GM19395 (cell line): ENCODE measurements at regions not wholly inside any gene's neighbourhood (a gene's known extent, or its start where the extent isn't known, plus 50 kb on each side); places are given as distances from the start of the nearest gene placed in this dataset.
"Not testable (repeated sequence)": the region's sequence is repeated elsewhere in the genome, so short reads cannot be mapped to it uniquely, and the experiment has no call there.

Experiments
- ATAC-seq: cut with Tn5 transposase; IDR thresholded peaks from one replicate; pipeline ENCODE4 v1.9.1; 2021; ENCODE audit warnings: mild to moderate bottlenecking, moderate library complexity; ENCODE audit not compliant: unreplicated experiment

DNA sequence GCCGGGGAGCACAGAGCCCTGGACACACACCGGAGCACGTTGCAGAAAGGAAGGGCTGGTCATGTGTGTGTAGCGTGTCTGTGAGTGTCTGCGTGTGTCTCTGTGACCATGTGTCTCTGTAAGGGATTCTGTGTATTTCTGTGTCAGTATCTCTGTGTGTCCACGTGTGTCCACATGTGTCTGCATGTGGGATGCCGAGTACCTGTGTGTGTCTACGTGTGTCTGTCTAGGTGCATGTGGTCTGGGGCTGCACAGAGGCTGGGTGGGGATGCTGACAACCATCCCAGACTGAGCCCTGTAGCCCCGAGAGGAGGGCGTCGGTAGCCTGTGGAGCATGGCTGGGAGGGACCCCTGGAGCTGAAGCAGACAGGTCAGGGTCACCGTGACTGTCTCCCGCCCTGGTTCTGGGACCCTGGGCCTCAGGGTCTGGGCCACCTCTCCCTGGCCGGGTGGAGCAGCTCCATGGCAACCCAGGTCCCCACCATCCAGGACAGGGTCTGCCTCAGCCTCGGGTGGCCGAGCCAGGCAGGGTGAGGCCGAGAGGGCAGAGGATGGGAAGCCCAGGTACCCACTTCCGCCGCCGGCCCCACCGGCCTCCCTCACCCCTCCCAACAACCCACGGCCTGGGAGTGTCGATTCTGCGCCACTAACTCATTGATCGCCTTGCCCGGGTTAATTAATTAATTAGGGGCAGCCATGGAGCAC lies 122.7 kb downstream of the FAM53A start:
- no peak for ATAC-seq

DNA sequence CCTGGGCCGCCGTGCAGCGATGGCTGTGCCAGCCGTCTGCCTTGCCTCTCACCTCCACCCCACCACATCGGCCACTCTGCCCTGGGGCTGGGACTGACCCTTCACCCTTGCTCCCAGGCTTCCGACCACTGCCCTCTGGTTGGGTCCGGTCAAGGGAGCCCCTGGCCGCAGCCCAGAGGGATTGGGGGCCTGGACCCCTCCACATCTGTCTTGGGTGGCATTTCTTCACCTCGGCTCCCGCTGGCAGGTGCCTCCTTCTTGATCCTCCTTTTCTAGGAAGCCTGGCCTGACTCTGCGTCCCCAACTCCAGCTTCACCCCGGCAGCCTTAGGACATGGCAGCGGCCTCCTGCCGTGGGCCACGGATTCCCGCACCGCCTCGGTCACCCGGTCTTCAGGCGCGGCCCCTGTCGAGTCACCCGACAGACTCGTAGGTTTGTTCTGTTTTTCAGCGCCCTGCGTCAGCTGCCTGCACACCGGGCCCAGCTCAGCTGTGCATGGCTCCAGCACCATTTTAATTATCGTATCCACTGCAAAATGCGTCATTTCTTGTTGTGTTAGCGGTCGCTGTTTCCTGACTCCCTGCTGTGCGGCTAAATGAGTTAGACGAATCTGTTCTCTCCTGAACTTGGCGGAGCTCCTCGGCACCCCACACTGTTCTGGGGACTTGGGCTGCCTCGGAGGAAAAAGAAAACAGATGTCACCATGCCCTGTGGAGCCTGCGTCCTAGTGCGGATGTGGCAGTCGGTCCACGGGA lies 124.0 kb downstream of the FAM53A start:
- no peak for ATAC-seq

DNA sequence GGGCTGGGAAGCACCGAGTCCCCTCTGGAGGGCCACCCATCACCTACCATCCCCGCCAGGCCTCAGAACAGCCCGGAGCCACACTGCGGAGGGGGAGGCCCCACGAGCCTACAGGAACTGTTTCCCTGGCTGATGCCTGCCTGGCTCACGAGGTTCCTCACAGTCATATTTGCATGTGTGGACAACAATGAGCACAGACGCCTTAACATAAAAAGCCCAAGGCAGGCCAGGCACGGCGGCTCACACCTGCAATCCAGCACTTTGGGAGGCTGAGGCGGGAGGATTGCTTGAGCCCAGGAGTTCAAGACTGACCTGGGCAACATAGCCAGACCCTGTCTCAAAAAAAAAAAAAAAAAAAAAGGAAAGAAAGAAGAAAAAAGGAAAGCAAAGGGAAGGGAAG lies 125.9 kb downstream of the FAM53A start:
- no peak for ATAC-seq

DNA sequence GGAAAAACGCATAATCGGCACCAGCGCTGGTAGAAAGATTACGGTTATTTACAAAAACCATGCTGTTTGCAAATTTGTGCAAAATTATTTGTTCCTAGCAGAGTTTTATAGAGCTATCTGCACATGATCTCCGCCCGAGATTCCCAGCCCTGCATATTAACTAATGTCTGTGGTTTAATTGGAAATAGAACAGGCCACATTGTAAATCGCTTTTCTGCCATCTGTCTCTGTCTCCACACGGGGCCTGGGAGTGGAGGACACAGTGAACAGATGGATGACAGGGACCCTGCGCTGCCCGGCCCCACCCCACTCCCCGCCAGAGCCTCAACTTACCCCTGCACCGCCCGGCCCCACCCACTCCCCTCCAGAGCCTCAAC lies 126.9 kb downstream of the FAM53A start:
- ATAC-seq = no peak

DNA sequence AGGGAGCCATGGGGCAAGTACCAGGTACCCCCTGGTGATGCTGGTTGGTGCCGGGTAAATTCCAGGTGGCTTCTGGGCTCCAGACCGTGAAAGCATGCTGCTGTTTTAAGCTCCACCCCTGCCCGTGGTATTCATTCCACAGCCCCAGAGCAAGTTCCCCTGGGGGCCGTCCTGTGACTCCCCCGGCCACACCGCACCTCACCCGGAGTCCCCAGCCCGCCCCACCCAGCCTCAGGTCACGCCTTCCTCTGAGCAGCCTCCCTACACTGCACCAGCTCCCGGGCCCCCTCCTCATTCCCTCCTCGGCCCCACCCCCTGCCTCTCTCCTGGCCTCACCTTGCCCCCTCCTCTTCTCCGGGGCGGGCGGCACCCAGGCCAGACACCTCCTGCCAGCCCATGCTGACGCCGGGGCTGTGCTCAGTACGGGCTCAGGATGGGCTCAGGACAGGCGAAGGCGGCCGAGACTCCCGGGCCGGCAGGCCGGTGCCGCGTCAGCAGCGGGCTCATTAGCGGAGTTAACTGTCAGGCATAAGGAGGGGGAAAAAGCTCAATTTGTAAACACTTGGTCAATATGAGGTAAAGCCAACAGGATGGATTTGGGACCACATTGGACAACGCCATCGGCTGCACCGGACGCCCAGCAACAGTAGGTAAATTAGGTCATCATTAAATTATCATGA lies 127.4 kb downstream of the FAM53A start:
- no peak for ATAC-seq

DNA sequence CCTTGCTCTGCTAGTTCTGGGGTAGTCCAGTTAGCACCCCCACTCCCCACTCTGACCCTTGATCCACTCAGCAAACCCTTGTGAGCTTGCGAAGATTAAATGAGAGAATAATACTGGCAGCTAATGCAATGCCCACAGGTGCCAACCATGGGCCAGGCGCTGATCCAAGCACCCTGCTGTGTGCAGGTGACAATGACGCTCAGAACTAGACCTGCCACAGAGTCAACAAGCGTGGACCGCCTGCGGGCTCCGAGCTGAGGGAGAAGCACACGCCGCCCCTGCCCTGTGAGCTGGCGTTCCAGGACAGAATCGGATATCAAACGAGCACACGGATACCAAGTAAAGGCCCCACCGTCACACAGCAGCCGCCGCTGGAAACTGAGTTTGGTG lies 129.2 kb downstream of the FAM53A start:
- no peak for ATAC-seq

DNA sequence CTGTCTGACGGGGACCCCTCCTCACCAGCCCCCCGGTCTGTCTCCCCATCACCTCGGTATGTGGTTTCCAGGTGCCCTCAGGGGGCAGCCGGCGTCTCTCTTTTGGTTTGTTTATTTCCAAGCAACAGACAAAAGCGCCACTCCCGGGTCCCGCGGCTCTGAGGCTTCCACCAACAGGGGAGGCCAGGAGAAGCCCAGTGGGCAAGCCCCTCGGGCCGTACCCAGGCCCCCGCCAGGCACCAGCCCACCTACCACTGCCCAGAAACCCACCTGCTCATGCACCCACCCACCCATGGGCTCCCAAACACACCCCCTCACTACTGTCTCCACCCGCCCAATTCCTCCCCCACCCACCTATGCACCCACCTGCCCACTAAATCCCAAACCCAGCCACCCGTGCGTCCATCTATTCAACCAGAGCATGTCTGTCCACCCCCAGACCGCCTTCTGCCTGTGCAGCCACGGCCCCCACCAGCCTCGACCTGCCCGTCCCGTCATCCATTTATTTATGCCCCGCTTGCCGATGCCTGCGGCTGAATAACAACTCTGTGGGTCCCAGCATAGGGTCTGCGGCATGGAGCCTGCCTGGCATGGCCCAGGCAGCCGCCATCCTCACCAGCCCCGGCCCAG lies 129.8 kb downstream of the FAM53A start:
- no peak for ATAC-seq

DNA sequence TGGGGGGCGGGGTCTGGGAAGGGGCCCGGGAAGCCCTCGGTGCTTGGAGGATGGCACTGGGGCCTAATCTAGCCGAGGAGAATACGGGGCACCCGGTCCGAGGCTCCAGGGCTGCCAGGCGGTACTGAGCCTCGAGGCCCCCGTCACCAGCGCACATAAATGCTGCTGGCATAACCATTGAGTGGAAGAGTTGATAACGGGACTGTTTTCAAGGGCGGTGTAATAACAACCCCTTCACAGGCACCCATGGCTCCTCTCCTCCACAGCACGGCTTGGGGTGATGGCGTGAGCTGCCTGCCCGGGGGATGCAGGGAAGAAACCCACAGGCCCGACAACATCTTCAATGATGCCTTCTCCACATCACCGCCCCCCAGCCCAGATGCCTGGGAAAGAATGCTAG lies 130.7 kb downstream of the FAM53A start:
- no peak for ATAC-seq

DNA sequence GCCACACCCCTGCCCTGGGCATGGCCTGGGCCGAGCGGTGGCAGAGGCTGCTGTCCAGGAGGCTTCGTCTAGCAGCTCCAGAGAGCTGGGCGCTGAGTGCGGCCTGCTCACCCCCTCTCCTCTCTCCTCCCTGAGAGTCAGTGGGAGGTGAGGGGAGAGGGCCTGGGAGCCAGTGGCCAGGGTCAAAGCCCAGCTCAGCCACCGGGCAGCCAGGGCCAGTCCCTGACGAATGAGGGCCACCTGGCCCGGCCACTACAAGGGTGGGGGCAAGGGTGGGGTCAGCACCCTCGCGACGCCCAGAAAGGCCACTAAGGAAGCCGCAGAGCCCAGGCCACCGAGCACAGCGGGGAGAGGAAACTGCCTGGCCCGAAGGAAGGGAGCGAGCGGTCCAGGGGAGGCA lies 131.7 kb downstream of the FAM53A start:
- ATAC-seq = no peak

DNA sequence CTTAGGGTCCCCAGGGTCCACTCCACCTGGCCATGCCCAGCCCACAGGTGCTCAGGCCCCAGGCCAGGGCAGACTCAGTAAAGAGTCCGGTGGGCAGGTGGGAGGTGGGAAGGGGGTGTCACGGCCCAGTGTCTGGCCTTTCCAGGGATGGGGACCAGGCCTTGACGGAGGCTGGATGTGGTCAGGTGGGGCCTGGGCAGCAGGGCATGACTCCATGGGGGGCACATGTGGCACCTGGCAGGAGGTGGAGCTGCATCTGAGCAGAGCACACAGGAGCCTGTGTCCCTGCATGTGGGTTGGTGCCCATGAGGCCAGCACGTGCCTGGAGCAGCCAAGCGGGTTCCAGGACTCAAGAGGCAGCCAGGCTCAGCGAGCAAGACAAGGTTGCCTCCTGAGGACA lies 132.9 kb downstream of the FAM53A start:
- no peak for ATAC-seq

DNA sequence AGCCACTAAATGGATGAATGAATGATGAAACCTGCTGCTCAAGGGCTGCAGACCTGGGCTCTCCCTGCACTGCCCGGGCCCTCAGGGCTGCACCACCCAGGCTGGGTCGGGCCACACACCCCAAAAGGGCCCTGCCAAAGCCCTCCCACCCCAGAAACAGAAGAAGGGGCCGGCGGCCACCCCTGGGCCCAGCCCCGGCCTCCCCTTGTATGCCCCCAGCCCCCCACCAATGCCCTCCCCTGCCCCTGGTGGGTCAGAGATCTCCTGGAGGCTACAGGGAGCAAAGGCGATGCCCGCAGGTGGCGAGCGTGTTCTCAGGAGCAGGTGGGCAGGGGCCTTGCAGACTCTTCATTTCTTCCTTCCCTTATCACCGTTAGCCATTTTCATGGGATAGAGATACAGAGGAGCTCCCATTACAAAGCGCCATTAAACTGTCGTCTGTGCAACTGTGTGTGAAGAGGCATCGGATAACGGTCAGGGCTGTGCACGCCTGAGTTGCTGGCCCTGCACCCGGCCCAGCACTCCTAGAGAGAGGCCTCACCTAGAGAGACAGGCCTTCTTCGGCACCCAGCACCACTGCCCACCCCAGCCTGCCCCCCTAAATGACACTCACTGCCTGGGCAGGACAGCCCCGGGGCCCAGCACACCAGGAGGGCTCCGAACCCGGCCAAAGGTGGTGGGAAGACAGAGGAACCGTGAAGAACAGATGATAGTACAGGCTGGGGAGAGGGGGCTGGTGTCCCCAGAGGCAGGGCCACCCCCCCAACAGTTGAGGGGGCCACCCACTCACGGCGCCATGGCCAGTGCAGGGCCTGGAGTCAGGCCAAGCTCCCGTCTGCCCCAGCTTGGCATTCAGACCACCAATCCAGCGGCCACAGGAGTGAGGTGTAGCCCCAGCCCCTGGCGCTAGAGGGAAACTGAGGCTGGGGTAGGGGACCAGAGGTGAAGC lies 133.7 kb downstream of the FAM53A start:
- no peak for ATAC-seq

DNA sequence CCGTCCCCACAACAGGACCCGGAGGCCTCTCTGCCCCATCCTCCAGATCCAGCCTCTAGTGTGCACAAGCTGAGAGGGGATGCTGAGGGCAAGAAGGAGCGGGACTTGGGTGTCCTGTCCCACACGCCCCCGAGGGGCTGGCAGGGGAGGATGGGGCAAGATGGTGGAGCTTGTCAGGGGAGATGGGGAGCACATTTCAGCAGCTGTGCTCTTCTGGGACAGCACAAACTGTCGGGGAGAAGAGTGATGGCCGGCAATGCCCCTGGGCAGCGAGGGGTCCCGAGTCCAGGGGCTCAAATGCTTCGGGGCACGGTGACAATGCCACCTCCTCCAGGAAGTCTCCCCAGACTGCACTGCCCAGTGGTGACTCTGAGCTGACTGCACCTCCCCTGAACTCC lies 134.5 kb downstream of the FAM53A start:
- no peak for ATAC-seq

DNA sequence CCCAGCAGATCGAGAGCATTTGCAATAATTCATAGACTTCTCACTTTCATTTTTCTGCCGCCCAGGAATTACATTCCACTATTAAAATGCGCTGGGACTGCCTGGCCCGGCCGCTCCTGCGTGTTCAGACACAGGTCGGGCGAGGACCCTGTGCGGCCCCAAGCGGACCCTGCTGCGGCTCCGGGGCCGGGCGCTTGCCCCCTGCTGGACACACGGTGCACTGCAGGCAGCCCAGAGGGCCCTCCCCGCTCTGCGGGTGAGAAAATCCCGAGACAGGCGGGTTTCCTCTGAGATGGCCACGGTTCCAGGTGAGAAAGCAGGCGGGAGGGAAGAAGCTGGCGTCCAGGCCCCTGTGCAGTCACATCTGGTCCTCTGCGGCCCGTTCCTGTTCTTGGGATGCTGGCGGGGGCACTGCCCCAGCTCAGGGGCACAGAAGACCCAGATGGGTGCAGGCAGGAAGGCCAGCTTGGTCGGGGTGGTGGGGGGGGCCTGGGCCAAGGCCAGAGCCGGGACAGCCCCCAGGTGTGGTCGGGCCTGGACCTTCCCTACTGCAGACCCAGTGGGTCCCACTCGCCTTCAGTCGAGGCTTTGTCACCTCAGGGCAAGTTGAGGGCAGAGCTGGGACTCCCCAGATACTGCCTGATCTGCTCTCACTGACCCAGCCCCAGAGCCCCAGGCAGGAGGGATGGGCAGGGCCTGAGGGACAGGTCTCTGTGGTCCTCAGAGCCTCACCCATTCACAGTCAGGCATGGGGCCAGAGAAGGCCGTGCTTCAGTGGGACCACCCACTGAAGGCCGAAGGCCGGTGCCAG lies 135.1 kb downstream of the FAM53A start:
- peak; percentile 61 for ATAC-seq

DNA sequence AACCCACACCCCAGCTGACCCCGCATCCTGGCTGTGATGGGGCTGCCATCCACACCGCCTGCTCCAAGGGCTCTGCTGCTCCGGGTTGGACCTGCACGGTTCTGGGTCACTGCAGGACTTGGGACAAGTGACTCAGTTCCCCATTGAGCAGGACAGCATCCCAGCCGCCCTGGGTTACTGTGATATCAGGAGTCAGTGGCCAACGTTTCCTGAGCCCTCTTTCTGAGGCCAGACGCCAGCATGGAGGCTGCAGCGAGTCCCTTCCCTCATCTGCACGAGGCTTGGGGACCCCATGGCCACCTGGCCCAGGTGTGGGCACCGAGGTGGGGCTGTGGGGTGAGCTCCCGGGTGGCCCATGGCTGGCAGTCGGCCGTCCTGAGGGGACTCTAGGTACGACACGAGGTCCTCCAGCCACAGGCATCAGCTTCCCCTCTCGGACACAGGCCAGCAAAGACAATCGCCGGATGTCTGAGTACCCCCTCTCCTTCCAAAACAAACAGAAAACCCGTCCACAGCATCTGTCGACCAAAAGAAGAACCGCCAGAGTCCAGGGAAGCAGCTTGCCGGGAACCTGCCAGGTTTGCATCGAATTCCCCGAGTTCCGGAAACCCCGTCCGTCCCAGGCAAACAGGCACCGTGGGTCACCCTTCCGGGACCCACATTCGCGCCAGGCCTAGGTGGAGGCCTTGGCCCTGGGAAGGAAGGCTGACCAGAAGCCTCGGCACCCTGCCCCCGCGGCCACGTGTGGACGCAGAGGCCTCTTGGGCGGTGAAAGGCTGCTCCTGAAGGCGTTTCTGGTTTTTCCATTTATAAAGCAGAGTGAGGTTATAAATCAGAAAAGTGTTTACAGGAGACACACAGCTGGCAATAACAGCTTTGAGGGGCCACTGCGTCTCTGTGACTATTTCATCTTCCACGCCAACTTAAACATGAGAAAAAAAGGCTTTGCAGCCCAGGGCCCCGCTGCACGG lies 136.0 kb downstream of the FAM53A start:
- ATAC-seq = no peak

DNA sequence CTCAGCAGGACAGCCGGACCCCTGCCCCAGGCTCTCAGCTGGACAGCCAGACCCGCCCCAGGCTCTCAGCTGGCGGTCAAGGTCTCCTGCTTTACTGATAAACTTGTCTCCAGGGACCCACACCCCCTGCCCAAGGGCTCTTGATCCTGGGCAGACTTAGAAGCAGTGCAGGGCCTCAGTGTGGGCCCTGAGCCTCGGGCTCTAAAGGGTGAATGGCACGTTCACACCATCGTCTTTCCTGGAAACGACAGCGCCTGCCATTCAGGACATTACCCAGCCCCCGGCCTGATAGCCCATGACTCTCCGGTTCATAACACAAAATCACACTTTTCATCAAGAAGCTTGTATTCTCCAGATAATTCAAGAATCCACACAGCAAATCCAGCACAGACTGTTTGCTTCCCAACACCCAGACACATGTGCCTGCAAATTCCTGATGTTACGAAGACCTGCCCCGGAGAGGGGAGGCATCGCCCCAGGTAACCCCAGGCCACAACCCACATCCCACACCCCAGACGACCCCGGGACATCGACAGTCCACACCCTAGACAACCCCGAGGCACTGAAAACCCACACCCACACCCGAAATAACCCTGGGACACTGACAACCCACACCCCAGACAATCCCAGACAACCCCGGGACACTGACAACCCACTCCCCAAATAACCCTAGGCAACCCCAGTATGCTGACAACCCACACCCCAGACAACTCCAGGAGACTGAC lies 136.8 kb downstream of the FAM53A start:
- no peak for ATAC-seq

DNA sequence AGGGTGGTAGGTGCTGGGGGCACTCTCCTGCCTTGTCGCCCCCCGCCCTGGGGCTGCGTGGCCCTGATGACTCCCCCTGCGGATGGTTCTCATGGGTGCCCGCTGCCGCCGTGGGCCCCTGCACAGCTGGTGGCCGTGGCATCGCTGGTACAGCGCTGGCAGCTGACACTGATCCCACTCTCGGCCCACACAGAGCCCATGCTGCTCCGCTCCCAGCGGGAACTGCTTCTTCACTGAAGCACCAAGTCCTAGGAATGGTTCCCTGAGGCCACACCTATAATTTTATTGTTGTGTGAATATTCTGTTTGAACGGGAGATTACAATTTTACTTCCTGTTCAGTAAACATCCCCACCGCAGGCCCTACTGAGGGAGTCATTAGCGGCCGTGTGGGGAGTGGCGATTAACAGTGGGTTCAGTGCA lies 138.6 kb upstream of the NKX1-1 start:
- no peak for ATAC-seq

DNA sequence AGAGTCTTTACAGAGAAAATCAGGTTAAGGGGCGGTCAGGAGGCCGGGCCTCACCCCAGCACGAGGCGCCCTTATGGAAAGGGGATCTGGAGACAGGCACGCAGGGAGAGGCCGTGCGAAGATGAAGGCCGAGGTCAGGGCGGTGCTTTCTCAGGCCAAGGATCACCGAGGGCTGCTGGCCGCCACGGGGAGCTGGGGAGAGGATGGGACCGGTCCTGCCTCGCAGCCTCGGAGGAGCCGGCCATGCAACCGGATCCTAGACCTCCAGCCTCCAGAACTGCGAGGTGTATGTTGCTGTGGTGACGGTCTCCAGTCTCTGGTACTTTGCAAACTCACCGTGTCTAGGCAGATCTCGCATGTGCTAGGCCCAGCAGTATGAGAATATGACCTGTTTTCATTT lies 138.2 kb upstream of the NKX1-1 start:
- not testable (repeated sequence) for ATAC-seq

DNA sequence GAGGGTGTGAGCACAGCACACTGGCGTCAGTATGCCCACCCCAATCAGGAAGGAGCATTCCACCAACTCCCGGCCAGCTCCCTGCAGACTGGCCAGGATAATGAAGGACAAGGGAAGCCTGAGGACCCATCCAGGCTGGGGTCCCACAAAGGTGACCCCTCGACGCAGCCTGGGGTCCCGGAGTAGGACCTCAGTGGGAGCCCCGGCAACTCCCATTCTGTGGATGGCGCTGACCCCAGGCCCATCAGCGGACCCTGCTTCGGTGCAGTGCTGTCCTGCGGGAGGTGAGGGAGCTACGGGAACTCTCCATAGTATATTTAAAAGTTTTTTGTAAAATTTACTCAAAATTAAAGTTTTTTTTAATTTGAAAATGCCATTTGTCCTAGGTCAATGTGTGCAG lies 137.7 kb upstream of the NKX1-1 start:
- ATAC-seq = no peak
